Panc1 (cell line): ENCODE measurements at regions not wholly inside any gene's neighbourhood (a gene's known extent, or its start where the extent isn't known, plus 50 kb on each side); places are given as distances from the start of the nearest gene placed in this dataset.

Experiments used
- REST ChIP-seq, 2 experiments: IDR thresholded peaks; 2 replicates each; pipeline ENCODE4 v1.6.1; 2011 to 2012; ENCODE audit warnings: low read depth in 2 of 2, control low read depth in 1 of 2, low read length in 1 of 2, mild to moderate bottlenecking in 1 of 2, moderate library complexity in 1 of 2; ENCODE audit not compliant: insufficient read depth in 1 of 2
- TF ChIP-seq, protein P1 (sequence below): fragments of 450-650 bp; IDR thresholded peaks from 2 replicates; pipeline ENCODE4 v1.5.1; 2017; ENCODE audit warnings: mild to moderate bottlenecking

GRCh38 chr2:181309586-181309985 lies 147.6 kb upstream of the ITGA4 start:
- TF ChIP-seq, protein P1, sequence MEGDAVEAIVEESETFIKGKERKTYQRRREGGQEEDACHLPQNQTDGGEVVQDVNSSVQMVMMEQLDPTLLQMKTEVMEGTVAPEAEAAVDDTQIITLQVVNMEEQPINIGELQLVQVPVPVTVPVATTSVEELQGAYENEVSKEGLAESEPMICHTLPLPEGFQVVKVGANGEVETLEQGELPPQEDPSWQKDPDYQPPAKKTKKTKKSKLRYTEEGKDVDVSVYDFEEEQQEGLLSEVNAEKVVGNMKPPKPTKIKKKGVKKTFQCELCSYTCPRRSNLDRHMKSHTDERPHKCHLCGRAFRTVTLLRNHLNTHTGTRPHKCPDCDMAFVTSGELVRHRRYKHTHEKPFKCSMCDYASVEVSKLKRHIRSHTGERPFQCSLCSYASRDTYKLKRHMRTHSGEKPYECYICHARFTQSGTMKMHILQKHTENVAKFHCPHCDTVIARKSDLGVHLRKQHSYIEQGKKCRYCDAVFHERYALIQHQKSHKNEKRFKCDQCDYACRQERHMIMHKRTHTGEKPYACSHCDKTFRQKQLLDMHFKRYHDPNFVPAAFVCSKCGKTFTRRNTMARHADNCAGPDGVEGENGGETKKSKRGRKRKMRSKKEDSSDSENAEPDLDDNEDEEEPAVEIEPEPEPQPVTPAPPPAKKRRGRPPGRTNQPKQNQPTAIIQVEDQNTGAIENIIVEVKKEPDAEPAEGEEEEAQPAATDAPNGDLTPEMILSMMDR: no peak
- TF ChIP-seq REST (IDR thresholded peaks at IDR 0.05; ENCODE audit: insufficient read depth in 1 of 2, low read depth in 2 of 2, low read length in 1 of 2): no peak
